Adrenal gland (tissue), 9 donors: ENCODE measurements at regions not wholly inside any gene's neighbourhood (a gene's known extent, or its start where the extent isn't known, plus 50 kb on each side); places are given as distances from the start of the nearest gene placed in this dataset.

Source experiments
- DNase-seq, 7 donors: peaks; one replicate each; pipeline ENCODE4 v3.0.0-alpha.2; 2019 to 2020
- H3K27ac ChIP-seq, 5 donors: fragments of 200-600 bp; sonication (generic) in 4 of 5; 1 replicate in 3 of 5; 2 replicates in 2 of 5; pipeline versions ENCODE4 v1.5.1 to v1.8.0; 2016 to 2020; ENCODE audit warnings: mild to moderate bottlenecking in 1 of 5
- H3K27me3 ChIP-seq: fragments of 200-600 bp; 2 replicates; pipeline ENCODE4 v1.8.0; 2021
- H3K36me3 ChIP-seq, 2 donors: fragments of 200-600 bp; replicated peaks in 1 of 2; 1 replicate in 1 of 2; 2 replicates in 1 of 2; pipeline versions ENCODE4 v1.5.1 to v1.8.0; 2018 to 2022
- H3K4me1 ChIP-seq, 2 donors: fragments of 200-600 bp; replicated peaks in 1 of 2; 1 replicate in 1 of 2; 2 replicates in 1 of 2; pipeline versions ENCODE4 v1.5.1 to v1.8.0; 2018 to 2021
- H3K4me3 ChIP-seq, 4 donors: fragments of 200-600 bp; sonication (generic) in 3 of 4; one replicate each; pipeline ENCODE4 v1.5.1; 2016 to 2018
- H3K9me3 ChIP-seq, 3 donors: fragments of 200-600 bp; sonication (generic) in 1 of 3; replicated peaks in 1 of 3; 1 replicate in 2 of 3; 2 replicates in 1 of 3; pipeline versions ENCODE4 v1.5.1 to v1.8.0; 2016 to 2021
- POLR2A ChIP-seq, 2 donors: fragments of 450-650 bp; IDR thresholded peaks; one replicate each; pipeline ENCODE4 v1.6.1; 2017; ENCODE audit warnings: antibody characterized with exemption in 2 of 2, mild to moderate bottlenecking in 2 of 2, moderate library complexity in 1 of 2
- WGBS, 4 donors: extraction: QIAGEN DNeasy Blood & Tissue Kit in 2 of 4; methylation state at CpG; one replicate each; pipeline versions ENCODE4 v1.1.5 to v1.1.7; 2013 to 2017; 5-methylcytosine and 5-hydroxymethylcytosine counted together
- intact Hi-C, 2 donors: fragments of 100-400 bp; cut with DNase I; formaldehyde crosslinking; loops; one replicate each; pipeline versions ENCODE4 v1.14.1 to v1.15.0; 2022 to 2023
- TF ChIP-seq, protein P1 (sequence below), 6 experiments: fragments of 450-650 bp in 4 of 6; fragments of 200-600 bp in 2 of 6; sonication (generic) in 1 of 6; IDR thresholded peaks; 1 replicate in 5 of 6; 2 replicates in 1 of 6; pipeline versions ENCODE4 v1.5.1 to v1.8.0; 2016 to 2021; ENCODE audit warnings: antibody characterized with exemption in 6 of 6, mild to moderate bottlenecking in 2 of 6, moderate library complexity in 1 of 6
- donor health status: healthy with polysubstance abuse.
- donor health status: Bipolar disorder and iron deficiency.
- donor health status: DM: yes; HTN: yes; CAD: no.
- donor health status: DM: no; HTN: no; CAD: no.
- donor health status: DM: no; HTN: no; CAD: no.

DNA sequence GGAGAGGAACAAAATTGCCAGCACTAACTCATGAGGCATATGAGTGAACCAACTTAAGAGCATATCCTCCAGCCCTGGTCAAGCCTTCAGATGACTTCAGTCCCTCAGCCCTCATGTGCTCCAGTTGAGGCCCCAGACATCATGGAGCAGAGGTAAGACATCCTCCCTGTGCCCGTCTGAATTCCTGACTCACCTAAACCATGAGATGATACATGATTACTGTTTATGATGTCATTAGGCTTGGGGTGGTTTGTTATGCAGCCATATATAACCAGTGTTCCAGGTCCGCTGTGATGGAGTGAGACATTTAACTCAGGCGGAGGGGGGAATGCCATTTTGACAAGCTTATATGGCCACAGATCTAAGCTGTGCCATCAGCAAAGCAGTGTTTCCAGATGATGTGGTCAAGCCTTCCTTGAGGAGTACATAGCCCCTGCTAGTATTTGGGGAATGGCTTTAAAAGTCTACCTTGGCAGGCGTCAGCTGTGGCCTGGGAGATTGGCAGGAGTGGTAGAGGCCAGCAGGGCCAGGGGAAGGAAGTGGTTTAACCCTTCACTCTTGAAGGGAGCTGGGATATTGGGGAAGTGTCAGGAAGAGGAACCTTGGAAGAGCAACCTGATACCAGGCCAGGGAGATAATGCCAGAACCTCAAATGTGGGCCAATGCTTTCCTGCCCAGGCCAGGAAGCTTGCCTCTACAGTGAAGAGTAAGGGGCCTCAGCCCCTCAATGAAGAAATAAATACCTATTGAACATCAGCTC, 343.0 kb upstream of the PODXL start:
- Histone ChIP-seq H3K36me3 (no peaks in the 10 kb centered on the region), H3K27me3 (no peaks in the 10 kb centered on the region), H3K9me3 (no peaks in the 10 kb centered on the region), H3K4me3 (no peak overlapping the region), H3K27ac (no peak overlapping the region), H3K4me1 (no peaks in the 10 kb centered on the region)
- 64 to 79% (median 71%) methylated on average over 4 of the region's 4 CpGs for WGBS, 4 donors
- TF ChIP-seq, protein P1, sequence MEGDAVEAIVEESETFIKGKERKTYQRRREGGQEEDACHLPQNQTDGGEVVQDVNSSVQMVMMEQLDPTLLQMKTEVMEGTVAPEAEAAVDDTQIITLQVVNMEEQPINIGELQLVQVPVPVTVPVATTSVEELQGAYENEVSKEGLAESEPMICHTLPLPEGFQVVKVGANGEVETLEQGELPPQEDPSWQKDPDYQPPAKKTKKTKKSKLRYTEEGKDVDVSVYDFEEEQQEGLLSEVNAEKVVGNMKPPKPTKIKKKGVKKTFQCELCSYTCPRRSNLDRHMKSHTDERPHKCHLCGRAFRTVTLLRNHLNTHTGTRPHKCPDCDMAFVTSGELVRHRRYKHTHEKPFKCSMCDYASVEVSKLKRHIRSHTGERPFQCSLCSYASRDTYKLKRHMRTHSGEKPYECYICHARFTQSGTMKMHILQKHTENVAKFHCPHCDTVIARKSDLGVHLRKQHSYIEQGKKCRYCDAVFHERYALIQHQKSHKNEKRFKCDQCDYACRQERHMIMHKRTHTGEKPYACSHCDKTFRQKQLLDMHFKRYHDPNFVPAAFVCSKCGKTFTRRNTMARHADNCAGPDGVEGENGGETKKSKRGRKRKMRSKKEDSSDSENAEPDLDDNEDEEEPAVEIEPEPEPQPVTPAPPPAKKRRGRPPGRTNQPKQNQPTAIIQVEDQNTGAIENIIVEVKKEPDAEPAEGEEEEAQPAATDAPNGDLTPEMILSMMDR (IDR thresholded peaks at IDR 0.05) = no peak
- TF ChIP-seq POLR2A (IDR thresholded peaks at IDR 0.05) = no peak
- intact Hi-C loops = no loop called here
- DNase-seq = no peak

GRCh38 chr7:131898418-131898817, 342.0 kb upstream of the PODXL start:
- no peaks in the 10 kb centered on the region for H3K9me3 ChIP-seq
- H3K36me3 ChIP-seq = no peaks in the 10 kb centered on the region
- no peaks in the 10 kb centered on the region for H3K4me1 ChIP-seq
- no peak for TF ChIP-seq POLR2A (IDR thresholded peaks at IDR 0.05)
- TF ChIP-seq, protein P1 (IDR thresholded peaks at IDR 0.05) = no peak
- no peak overlapping the region for H3K4me3 ChIP-seq
- no peaks in the 10 kb centered on the region for H3K27me3 ChIP-seq
- WGBS, 4 donors = 38 to 56% (median 43%) methylated on average over 3 of the region's 3 CpGs
- intact Hi-C loops = no loop called here
- DNase-seq = no peak
- no peak overlapping the region for H3K27ac ChIP-seq

DNA sequence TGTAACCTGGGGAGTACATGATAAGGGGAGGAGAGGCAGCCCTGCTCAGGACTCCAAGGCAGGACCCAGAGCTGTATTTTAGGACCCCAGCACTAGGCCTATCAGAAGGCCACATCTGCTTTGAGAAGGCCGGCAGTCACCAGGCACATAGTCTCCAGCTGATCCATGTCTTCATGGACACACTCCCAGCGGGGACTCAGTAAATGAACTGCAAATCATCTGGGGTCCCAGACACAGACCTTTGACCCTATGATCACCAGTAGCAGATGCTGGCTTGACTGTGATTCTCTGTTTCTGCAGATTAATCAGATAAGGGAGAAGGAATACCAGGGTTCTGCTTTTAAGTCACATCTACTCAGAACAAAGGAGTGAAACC, 341.4 kb upstream of the PODXL start:
- DNase-seq = no peak
- 62 to 100% (median 83%) methylated on average over 2 of the region's 2 CpGs for WGBS, 4 donors
- no peak overlapping the region for H3K27ac ChIP-seq
- intact Hi-C loops = no loop called here
- no peaks in the 10 kb centered on the region for H3K36me3 ChIP-seq
- H3K4me3 ChIP-seq = no peak overlapping the region
- TF ChIP-seq POLR2A (IDR thresholded peaks at IDR 0.05) = no peak
- TF ChIP-seq, protein P1 (IDR thresholded peaks at IDR 0.05) = no peak
- H3K27me3 ChIP-seq = no peaks in the 10 kb centered on the region
- H3K9me3 ChIP-seq = no peaks in the 10 kb centered on the region
- no peaks in the 10 kb centered on the region for H3K4me1 ChIP-seq

DNA sequence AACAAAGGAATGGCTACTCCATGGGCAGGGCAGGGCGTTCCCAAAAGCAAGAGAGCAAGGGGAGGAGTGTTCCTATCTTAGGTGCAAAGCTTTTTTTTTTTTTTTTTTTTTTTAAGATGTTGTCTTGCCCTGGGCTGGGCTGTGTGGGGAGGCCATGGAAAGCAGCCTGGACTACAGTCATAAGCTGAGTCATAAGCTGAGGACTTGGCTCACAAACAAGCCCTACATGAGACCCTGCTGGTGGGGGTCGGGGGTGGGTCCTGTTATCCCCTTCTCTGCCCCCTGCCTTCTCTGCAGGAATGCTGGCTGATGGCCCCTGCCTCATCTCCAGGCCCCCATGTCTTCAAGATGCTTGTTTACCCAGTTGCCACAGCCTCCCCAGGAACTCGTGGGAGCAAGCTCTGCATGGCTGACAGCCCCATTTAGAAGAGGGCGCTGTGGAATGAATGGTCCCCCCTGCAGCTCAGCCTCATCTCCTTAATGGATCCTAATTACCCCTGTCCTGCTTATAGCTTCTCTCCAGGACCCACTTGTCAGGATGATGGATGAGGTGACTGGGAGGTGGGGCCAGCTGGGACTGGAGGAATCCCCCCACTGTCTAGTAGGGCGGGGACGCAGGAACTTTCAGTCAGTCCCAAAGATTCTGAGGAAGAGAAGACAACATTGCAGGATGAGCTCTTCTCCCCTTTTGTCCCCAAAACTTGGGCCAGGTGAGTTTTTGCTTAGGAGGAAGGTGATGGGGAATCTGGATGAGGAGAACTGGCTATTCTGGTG, 340.8 kb upstream of the PODXL start:
- Histone ChIP-seq H3K4me3 (no peak overlapping the region), H3K9me3 (no peaks in the 10 kb centered on the region), H3K36me3 (no peaks in the 10 kb centered on the region), H3K4me1 (no peaks in the 10 kb centered on the region), H3K27me3 (no peaks in the 10 kb centered on the region), H3K27ac (no peak overlapping the region)
- peak in 1 of 7 donors; percentile 13 for DNase-seq
- 59 to 70% (median 63%) methylated on average over 4 to 6 of the region's 6 CpGs for WGBS, 4 donors
- intact Hi-C loops = no loop called here
- TF ChIP-seq, protein P1 (IDR thresholded peaks at IDR 0.05) = no peak
- no peak for TF ChIP-seq POLR2A (IDR thresholded peaks at IDR 0.05)
